Activated CD8-positive, alpha-beta memory T cell treated with anti-CD3 and anti-CD28 coated beads, Interleukin-2, amount 50 U/mL, for 24 hours (primary cell): ENCODE measurements at regions not wholly inside any gene's neighbourhood (a gene's known extent, or its start where the extent isn't known, plus 50 kb on each side); places are given as distances from the start of the nearest gene placed in this dataset.

Experiments
- DNase-seq: peaks from one replicate; pipeline ENCODE4 v3.0.0-alpha.2; 2020; ENCODE audit errors: extremely low read depth

DNA sequence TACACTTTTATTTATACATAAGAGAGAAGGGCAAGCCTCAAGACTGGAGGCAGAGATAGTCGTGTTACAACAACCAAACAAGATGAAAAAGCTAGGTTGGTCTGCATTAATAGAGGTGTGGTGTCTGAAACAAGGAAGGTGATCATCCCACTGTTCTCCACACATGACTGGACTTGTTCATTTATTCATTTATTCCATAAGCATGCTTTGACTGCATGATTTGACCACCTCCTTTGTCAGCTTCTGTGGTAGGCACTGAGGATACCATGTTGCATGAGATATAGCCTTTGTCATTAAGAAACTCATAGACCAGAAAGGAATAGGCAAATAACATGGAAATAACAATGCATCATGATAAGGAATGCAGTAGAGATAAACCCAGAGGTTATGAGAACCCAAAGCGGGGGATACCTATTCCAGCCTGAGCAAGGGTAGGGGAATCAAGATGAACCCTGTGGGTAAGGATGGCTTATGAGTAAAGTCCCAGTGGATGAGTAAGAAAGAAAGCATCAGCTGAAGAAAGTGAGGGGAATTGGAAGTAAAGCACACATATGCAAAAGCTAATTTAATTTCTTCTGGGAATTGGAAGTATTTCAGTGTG lies 173.7 kb upstream of the FGGY start:
- no peak for DNase-seq

DNA sequence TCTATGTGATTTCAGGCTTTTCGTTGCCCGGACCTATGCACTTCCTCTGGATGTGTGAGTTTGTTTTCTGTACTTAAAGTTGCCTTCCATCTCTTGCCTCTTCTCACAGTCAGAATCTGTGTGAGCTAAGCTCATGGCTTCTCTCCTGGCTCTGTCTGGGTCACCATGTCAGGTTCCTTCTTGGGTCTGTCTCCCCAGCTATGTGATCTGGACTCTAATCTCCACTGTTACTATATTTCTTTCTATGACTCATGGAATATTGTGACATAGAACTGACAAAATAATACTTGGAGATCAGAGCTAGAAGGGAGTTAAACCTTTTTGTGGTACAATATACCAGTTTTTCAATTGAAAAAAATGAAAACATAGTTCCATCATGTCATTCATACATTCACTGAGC lies 172.7 kb upstream of the FGGY start:
- no peak for DNase-seq

GRCh38 chr1:59125154-59125553 lies 171.7 kb upstream of the FGGY start:
- DNase-seq, result no peak

- no peak for DNase-seq
Observed at GRCh38 chr1:59125676-59126320, 171.1 kb upstream of the FGGY start.

DNA sequence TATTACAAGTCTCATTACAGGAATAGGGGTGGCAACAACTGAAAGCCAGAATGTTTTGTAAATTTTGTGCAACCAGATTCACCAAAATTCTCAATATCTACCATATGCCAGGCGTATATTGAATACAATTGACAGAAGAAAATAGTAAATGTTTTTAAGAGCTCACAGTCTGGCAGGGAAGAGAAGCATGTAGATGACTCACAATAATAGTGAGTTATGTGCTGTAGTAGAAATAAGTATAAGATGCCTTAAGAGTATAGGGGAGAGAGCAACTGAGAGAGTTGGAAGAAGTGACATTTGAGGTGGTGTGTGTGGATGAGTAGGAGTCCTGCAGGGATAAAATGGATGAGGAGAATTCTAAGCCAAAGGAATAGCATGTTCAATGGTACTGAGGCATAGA lies 170.5 kb upstream of the FGGY start:
- no peak for DNase-seq

GRCh38 chr1:59128239-59128736 lies 168.6 kb upstream of the FGGY start:
- no peak for DNase-seq

- DNase-seq, result no peak
Observed at GRCh38 chr1:59128784-59129227, 168.1 kb upstream of the FGGY start.

DNA sequence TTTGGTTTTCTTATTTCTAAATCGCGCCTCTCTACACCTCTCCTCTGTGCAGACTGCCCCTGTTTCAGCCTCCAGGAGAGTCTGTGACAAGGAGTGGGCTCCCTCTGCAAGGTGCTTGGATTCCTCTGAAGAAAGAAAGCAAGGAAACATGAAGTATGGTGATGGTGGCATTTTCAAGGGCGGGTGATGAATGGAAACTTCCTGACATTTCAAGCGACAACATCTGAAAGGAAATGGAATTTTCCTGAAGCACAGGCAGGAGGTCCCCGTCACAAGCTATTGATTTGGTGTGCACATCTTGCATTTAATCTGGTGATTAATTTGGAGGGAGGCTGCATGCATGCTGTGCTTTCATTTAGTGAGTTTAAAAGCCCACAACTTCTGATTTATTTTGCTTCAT lies 164.6 kb upstream of the FGGY start:
- DNase-seq, result no peak

GRCh38 chr1:59133997-59134396 lies 162.9 kb upstream of the FGGY start:
- DNase-seq, result no peak

GRCh38 chr1:59135761-59136255 lies 161.1 kb upstream of the FGGY start:
- no peak for DNase-seq

- no peak for DNase-seq
Observed at GRCh38 chr1:59136541-59137275, 160.2 kb upstream of the FGGY start.

DNA sequence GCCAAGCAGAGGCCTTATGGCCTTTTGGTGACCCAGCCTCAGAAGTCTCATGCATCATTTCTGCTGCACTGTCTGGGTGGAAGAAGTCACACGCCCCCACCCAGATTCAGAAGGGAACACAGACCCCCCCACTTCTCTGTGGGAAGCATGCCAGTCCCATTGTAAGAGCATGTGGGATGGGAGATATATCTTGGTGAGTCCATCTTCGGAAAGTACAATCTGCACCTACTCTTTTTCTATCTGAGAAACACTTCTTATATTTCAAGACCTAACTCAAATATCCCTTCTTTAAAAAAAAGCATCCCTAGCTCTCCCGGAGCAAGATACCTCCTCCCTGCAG lies 159.6 kb upstream of the FGGY start:
- no peak for DNase-seq

GRCh38 chr1:59137968-59138367 lies 158.9 kb upstream of the FGGY start:
- no peak for DNase-seq

DNA sequence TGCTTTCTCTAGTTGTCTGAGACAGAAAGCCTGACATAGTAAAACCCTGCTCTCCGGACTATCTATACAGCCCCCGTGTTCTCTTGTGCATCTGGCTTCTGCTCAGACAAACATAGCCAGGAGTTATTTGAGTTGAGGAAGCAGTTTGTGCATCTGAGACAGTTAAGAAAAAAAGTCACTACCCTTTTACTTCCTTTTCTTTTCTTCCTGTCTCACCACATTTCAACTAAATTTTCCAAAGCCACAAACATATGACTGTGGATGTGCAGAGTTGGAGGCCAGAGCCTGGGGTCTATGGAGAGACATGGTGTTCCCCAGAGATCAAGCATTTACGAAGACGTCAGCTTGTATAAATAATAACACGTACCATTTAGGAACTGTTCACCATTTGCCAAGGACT lies 158.5 kb upstream of the FGGY start:
- DNase-seq, result no peak

- no peak for DNase-seq
Observed at GRCh38 chr1:59139396-59139795, 157.5 kb upstream of the FGGY start.

DNA sequence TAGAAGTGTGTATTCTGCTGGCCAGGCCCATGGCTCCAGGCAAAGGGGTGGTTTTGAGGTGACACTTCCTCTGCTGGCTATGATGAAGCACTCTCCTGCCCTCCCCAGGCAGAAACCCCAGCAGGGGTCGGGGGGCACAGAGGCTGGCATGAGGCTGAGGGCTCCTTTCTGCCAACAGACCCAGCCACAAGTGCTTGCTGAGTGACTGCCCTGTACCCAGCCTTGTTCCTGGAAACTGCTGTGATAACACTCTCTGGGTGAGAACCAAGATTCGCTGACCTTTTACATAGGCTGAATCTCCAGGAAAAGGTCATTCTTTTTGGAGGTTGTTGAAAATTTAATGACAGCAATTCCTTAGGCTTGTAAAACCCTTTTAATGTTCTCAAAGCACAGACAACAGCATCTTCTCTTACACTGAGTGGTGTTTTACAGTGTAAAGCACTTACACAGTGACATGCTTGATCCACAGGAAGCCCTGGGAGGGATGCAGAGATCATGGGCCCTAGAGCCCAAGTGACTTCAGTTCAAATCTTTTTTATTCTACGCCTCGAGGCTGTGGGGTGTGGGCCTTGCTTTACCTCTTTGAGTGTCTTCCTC lies 155.5 kb upstream of the FGGY start:
- DNase-seq, result no peak

DNA sequence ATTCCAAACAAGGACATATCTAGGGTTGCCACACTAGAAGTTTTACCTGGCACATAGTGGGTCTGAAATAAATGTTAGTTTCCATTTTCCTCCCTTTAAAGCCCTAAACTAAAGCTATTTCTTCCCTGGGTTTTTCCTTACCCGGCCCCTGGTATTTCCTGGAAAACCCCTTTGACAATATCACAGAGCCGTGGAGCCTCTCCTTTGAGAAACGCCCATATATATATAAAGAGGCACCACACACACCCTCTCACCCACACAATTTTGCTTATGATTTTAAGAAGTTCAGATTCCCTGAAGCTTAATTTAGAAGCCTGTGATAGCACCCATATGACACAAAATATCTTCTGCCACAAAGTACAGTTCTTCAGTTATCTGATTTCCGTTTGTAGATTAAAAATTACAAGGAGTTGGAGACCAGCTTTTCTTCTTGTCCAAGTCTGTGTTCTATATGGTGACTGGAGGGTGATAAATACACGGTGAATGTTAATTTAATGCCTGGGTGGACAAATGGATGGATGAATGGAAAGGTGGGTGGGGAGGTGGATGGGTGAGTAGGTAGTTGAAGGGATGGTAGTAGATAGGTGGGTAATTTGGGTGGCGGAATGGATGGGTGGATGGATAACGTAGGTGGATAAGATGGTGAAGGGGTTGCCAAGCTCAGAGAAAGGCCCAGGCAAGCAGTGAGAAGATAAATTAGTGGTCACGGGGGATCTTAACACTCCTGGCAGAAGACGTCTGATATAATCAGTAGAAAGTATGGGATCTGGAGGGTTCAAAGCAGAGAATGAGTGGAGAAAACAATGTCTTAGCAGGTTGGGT lies 154.4 kb upstream of the FGGY start:
- DNase-seq, result no peak

DNA sequence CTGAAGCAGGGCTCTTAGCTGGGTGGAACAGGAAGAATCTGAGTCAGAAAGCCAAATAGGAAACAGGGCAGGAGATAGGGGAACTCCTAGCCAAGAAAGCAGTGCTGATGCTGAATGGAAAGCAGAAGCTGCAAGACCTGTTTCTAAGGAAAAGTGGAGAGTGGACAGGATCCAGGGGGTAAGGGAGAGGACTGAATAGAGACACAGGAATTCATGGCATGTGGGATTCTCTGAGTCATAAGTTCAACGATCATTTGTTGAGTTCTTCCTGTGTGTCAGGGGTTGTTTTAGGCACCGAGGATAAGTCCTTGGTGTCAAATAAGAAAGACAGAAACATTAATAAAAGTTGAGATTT lies 153.8 kb upstream of the FGGY start:
- DNase-seq, result no peak

GRCh38 chr1:59143811-59144210 lies 153.1 kb upstream of the FGGY start:
- DNase-seq, result no peak

DNA sequence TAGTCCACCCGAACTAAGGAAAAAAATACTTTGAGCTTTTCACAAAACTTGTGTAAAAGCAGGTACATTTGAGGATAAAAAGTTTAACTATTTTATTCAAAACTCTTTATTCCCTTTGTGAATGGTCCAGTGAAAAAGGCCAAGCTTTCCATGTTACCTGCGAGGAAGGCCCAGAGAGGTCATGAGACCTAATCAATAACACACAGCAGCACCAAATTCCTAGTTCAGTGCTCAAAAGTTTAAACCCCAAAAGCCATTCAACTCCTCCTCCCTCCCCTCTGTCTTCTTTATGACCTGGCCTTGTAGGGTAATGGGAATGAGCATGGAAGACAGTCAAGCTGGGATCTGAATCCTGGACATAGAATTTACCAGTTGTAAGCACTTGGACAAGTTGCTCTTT lies 151.9 kb upstream of the FGGY start:
- DNase-seq, result no peak

- no peak for DNase-seq
Observed at GRCh38 chr1:59146056-59146455, 150.8 kb upstream of the FGGY start.
